Activated CD4-positive, CD25-positive, alpha-beta regulatory T cell (primary cell): ENCODE measurements at regions not wholly inside any gene's neighbourhood (a gene's known extent, or its start where the extent isn't known, plus 50 kb on each side); places are given as distances from the start of the nearest gene placed in this dataset.

Experiments used
- DNase-seq, 4 experiments: peaks; one replicate each; lab custom pipeline; 2025; lab: John Stamatoyannopoulos, UW

- DNase-seq: no peak
These were observed 197.4 kb upstream of the KLF14 start for GRCh38 chr7:130931423-130931822.

GRCh38 chr7:130932088-130932487 lies 198.1 kb upstream of the KLF14 start:
- no peak for DNase-seq

- no peak for DNase-seq
These were observed 198.8 kb upstream of the KLF14 start for GRCh38 chr7:130932667-130933432.

GRCh38 chr7:130933919-130934318 lies 199.9 kb upstream of the KLF14 start:
- no peak for DNase-seq

- no peak for DNase-seq
These were observed 201.7 kb upstream of the KLF14 start for GRCh38 chr7:130935564-130936157.

- DNase-seq: no peak
These were observed 202.4 kb upstream of the KLF14 start for GRCh38 chr7:130936202-130936931.

GRCh38 chr7:130937016-130937415 lies 203.0 kb upstream of the KLF14 start:
- DNase-seq: no peak

GRCh38 chr7:130937830-130938229 lies 203.8 kb upstream of the KLF14 start:
- no peak for DNase-seq

GRCh38 chr7:130938661-130939060 lies 204.7 kb upstream of the KLF14 start:
- peak in 1 of 4 experiments; percentile 21 for DNase-seq

GRCh38 chr7:130939321-130940095 lies 205.5 kb upstream of the KLF14 start:
- DNase-seq: no peak

GRCh38 chr7:130940326-130940725 lies 206.3 kb upstream of the KLF14 start:
- no peak for DNase-seq

- DNase-seq: no peak
These were observed 206.9 kb upstream of the KLF14 start for GRCh38 chr7:130940907-130941306.

- DNase-seq: peak in 1 of 4 experiments; percentile 18
These were observed 207.6 kb upstream of the KLF14 start for GRCh38 chr7:130941322-130942210.

GRCh38 chr7:130942211-130942964 lies 208.4 kb upstream of the KLF14 start:
- no peak for DNase-seq

- no peak for DNase-seq
These were observed 209.4 kb upstream of the KLF14 start for GRCh38 chr7:130943336-130943901.

GRCh38 chr7:130943981-130944380 lies 210.0 kb upstream of the KLF14 start:
- no peak for DNase-seq

- DNase-seq: no peak
These were observed 211.0 kb upstream of the KLF14 start for GRCh38 chr7:130944997-130945396.

- no peak for DNase-seq
These were observed 211.4 kb upstream of the KLF14 start for GRCh38 chr7:130945411-130945811.

GRCh38 chr7:130946114-130946513 lies 212.1 kb upstream of the KLF14 start:
- no peak for DNase-seq
